T-helper 2 cell treated with Interferon-gamma antibody and Interleukin-4, amounts not matched to agents 5 μg/mL and 100 μg/mL, for 36 hours (primary cell): ENCODE measurements at regions not wholly inside any gene's neighbourhood (a gene's known extent, or its start where the extent isn't known, plus 50 kb on each side); places are given as distances from the start of the nearest gene placed in this dataset.
A peak's percentile ranks its signal among the peaks of the same experiment; 100 is the strongest.

ENCODE experiments used
- DNase-seq: peaks from one replicate; pipeline ENCODE4 v3.0.0; 2021; ENCODE audit warnings: low spot score
- H3K27ac Mint-ChIP-seq: one replicate; pipeline ENCODE4 v1.8.0; 2021; ENCODE audit warnings: mild to moderate bottlenecking, mixed read lengths
- H3K27me3 Mint-ChIP-seq: one replicate; pipeline ENCODE4 v1.8.0; 2021; ENCODE audit warnings: low read depth, mixed read lengths
- H3K36me3 Mint-ChIP-seq: one replicate; pipeline ENCODE4 v1.8.0; 2021; ENCODE audit warnings: low read depth, mixed read lengths
- H3K4me1 Mint-ChIP-seq: one replicate; pipeline ENCODE4 v1.8.0; 2021; ENCODE audit warnings: low read depth, mixed read lengths
- H3K4me3 Mint-ChIP-seq: one replicate; pipeline ENCODE4 v1.8.0; 2022; ENCODE audit warnings: mild to moderate bottlenecking, moderate library complexity, mixed read lengths
- H3K9me3 Mint-ChIP-seq: one replicate; pipeline ENCODE4 v1.8.0; 2021; ENCODE audit warnings: mixed read lengths

- Mint-ChIP-seq H3K4me1 (peaks cover 17% of the 10 kb centered on the region), H3K9me3 (no peaks in the 10 kb centered on the region), H3K4me3 (no peak overlapping the region), H3K27ac (no peak overlapping the region), H3K36me3 (no peaks in the 10 kb centered on the region), H3K27me3 (peaks cover 2% of the 10 kb centered on the region)
- no peak for DNase-seq
Measured at GRCh38 chr6:100259865-100260264, 204.9 kb downstream of the SIM1 start.

DNA sequence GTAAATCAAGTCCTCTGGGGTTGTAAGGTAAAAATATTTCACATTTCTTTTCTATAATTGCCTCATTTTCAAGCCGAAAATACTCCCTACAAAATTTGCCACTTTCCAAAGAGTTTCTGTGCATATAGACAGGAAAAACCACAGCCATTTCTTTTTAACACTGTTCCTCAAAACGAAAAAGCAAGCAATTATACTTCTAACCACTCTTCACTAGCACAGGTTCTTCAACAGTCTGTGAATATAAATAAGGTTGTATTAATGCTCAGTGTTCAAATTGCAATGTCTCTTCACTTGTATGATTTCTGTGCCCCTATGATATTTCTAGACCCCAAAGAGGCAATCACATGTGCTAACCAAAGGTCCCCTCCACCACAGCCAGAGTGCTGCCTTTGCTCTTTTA, 206.0 kb downstream of the SIM1 start:
- Mint-ChIP-seq H3K9me3 (no peaks in the 10 kb centered on the region), H3K4me3 (no peak overlapping the region), H3K27ac (no peak overlapping the region), H3K36me3 (no peaks in the 10 kb centered on the region), H3K27me3 (peaks cover 2% of the 10 kb centered on the region), H3K4me1 (peaks cover 17% of the 10 kb centered on the region)
- DNase-seq: no peak

- no peak for DNase-seq
Measured at GRCh38 chr6:100257793-100258395, 206.8 kb downstream of the SIM1 start.

DNA sequence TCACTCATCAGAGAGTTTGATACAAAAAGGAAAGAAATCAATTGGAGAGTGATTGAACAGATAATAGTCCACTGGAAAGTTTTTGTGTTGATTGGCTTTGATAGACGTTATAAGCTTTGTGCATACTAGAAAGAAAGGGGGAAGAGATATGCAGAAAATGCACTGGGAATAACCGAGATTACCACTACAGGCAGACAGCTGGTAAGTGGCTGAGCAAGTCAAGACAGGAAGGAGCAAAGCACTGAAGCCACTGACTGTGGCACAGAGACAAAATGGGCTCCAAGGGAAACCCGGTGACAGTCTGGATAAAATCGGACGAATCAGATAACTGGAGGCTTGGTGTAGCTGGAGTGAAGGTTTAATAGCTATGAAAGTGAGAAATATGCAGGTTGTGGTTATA, 209.0 kb downstream of the SIM1 start:
- H3K27ac Mint-ChIP-seq: no peak overlapping the region
- DNase-seq: no peak
- peaks cover 2% of the 10 kb centered on the region for H3K27me3 Mint-ChIP-seq
- no peaks in the 10 kb centered on the region for H3K9me3 Mint-ChIP-seq
- peaks cover 14% of the 10 kb centered on the region for H3K4me1 Mint-ChIP-seq
- no peaks in the 10 kb centered on the region for H3K36me3 Mint-ChIP-seq
- no peak overlapping the region for H3K4me3 Mint-ChIP-seq

More at GRCh38 chr6:100257793-100258395, 206.8 kb downstream of the SIM1 start:
- Mint-ChIP-seq H3K9me3 (no peaks in the 10 kb centered on the region), H3K4me1 (peaks cover 17% of the 10 kb centered on the region), H3K4me3 (peak overlapping the region; percentile 64), H3K27ac (peak overlapping the region; percentile 53), H3K36me3 (no peaks in the 10 kb centered on the region), H3K27me3 (peaks cover 2% of the 10 kb centered on the region)

DNA sequence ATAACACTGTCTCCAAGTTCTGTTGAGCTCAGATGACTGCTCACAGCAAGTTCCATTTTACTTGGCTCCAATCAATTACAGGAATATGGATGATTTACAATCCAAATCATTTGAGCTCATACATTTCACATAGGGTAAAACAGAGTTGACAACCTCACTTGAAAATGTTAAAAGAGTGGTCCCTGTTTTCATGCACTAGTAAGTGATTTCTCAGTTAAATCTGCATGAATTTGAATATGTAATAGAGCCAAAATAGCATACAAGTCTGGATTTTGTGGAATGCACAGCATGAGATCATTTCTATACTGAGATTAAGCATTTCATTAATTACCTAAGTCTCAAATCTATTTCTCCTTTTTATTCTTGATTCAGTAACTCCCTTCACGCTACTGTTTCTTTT, 217.6 kb downstream of the SIM1 start:
- Mint-ChIP-seq H3K27me3 (peaks cover 12% of the 10 kb centered on the region), H3K27ac (no peak overlapping the region), H3K4me3 (no peak overlapping the region), H3K4me1 (peaks cover 2% of the 10 kb centered on the region), H3K36me3 (no peaks in the 10 kb centered on the region), H3K9me3 (no peaks in the 10 kb centered on the region)
- no peak for DNase-seq

- no peaks in the 10 kb centered on the region for H3K9me3 Mint-ChIP-seq
- no peak for DNase-seq
- no peak overlapping the region for H3K4me3 Mint-ChIP-seq
- H3K27ac Mint-ChIP-seq: no peak overlapping the region
- peaks cover 2% of the 10 kb centered on the region for H3K4me1 Mint-ChIP-seq
- H3K27me3 Mint-ChIP-seq: peaks cover 15% of the 10 kb centered on the region
- no peaks in the 10 kb centered on the region for H3K36me3 Mint-ChIP-seq
Measured at GRCh38 chr6:100246206-100246605, 218.5 kb downstream of the SIM1 start.

DNA sequence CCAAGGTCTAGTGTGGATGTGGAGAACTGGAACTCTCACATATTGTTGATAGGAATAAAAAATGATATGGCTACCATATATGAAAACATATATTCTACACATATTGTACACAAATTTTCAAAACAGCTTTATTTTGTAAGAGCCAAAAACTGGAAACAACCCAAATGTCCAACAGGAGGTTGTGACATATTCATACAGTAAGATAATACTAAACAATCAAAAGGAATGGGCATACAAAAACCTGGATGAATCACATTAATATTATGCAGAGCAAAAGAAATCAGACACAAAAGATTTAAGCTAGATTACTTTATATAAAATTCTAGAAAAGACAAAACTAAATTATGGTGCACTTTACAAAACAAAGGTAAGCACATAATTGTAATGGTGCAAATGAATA, 223.9 kb downstream of the SIM1 start:
- H3K4me3 Mint-ChIP-seq: no peak overlapping the region
- no peak overlapping the region for H3K27ac Mint-ChIP-seq
- DNase-seq: no peak
- H3K27me3 Mint-ChIP-seq: peaks cover 35% of the 10 kb centered on the region
- H3K4me1 Mint-ChIP-seq: peaks cover 2% of the 10 kb centered on the region
- H3K9me3 Mint-ChIP-seq: no peaks in the 10 kb centered on the region
- H3K36me3 Mint-ChIP-seq: no peaks in the 10 kb centered on the region

DNA sequence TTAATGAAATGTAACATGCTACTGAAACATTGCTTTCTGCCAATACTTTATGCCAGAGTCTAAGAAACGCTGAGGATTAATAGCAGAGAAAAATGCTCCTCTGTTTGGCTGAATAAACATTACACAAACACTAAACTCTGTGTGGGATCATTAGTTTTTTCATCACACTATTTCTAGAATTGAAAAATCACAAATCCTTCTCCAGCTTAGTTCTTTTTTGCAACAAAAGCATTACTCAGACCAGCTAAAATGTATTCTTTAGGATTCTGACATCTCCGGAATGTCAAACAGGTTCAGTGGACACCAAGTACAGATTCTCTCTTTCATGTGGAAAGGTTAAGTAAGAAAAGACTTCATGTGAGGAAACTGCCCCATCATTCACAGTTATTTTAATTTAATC, 226.9 kb downstream of the SIM1 start:
- H3K4me3 Mint-ChIP-seq: no peak overlapping the region
- peaks cover 3% of the 10 kb centered on the region for H3K36me3 Mint-ChIP-seq
- no peak for DNase-seq
- no peaks in the 10 kb centered on the region for H3K9me3 Mint-ChIP-seq
- no peak overlapping the region for H3K27ac Mint-ChIP-seq
- H3K4me1 Mint-ChIP-seq: no peaks in the 10 kb centered on the region
- peaks cover 36% of the 10 kb centered on the region for H3K27me3 Mint-ChIP-seq

DNA sequence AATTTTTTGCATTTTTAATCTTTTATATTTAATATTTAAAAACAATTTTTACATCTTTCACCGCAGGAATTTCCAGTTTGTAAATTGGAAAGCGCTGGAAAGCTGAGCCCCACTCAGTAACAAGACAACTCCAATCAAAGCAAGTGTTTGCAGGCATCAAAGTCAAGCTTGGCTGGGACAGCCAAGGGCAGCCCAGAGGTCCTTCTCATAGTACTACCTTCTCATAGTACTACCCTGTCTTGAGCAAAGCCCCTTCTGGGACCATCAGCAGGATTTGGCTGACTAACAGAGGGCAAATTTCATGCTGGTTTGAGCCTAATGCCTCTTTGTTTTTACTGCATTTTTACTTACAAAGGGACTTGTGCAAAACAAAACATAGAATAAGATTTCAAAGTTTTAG, 228.3 kb downstream of the SIM1 start:
- Mint-ChIP-seq H3K4me1 (no peaks in the 10 kb centered on the region), H3K4me3 (no peak overlapping the region), H3K36me3 (peaks cover 3% of the 10 kb centered on the region), H3K27ac (no peak overlapping the region), H3K27me3 (peaks cover 33% of the 10 kb centered on the region), H3K9me3 (no peaks in the 10 kb centered on the region)
- no peak for DNase-seq

DNA sequence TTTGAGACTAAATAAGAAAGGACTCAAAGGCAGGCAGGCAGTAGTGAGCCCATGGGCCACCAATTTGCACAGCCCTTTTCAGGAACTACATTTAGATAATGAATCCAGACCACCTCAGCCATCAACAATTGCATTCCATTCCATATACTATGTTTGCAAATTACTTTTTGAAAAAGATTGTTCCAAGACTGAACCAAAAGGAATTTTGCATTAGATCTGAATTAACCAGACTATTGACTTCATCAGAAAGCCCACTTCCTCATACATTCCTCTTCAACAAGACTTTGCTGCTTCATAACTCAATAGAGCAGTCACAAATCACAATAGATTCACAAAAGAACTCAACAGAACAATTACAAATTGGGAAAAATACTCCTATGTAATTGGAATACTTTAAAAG, 229.1 kb downstream of the SIM1 start:
- no peak overlapping the region for H3K4me3 Mint-ChIP-seq

DNA sequence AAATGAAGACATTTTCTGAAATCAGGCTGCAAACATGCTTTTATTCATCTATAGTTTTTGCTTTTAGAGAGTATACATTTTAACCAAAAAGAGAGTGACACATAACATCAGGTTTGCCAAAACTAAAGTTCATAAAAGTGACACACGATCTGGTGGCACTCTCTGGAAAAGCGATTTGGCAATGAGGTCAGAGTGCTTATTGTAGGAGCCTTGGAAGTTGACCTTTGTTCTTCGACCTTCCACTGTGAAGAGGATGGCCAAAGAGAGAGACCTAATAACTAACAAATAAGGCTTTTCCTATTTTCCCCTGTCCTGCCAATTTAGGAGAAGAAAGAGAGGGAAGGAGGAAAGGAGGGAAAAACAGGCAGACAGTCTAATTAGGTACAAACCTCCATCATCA, 230.1 kb downstream of the SIM1 start:
- Mint-ChIP-seq H3K36me3 (peaks cover 3% of the 10 kb centered on the region), H3K27me3 (peaks cover 25% of the 10 kb centered on the region)

More for the DNA sequence above, 229.1 kb downstream of the SIM1 start:
- H3K27me3 Mint-ChIP-seq: peaks cover 30% of the 10 kb centered on the region
- peaks cover 4% of the 10 kb centered on the region for H3K4me1 Mint-ChIP-seq
- H3K27ac Mint-ChIP-seq: no peak overlapping the region
- H3K36me3 Mint-ChIP-seq: peaks cover 3% of the 10 kb centered on the region
- DNase-seq: no peak
- H3K9me3 Mint-ChIP-seq: no peaks in the 10 kb centered on the region

GRCh38 chr6:100232781-100233573, 231.7 kb downstream of the SIM1 start:
- H3K4me3 Mint-ChIP-seq: no peak overlapping the region
- H3K27me3 Mint-ChIP-seq: peaks cover 22% of the 10 kb centered on the region
- no peak overlapping the region for H3K27ac Mint-ChIP-seq
- H3K9me3 Mint-ChIP-seq: no peaks in the 10 kb centered on the region
- peaks cover 24% of the 10 kb centered on the region for H3K4me1 Mint-ChIP-seq
- peaks cover 3% of the 10 kb centered on the region for H3K36me3 Mint-ChIP-seq
- DNase-seq: no peak

More for the DNA sequence above, 230.1 kb downstream of the SIM1 start:
- H3K27ac Mint-ChIP-seq: no peak overlapping the region
- H3K9me3 Mint-ChIP-seq: no peaks in the 10 kb centered on the region
- H3K4me3 Mint-ChIP-seq: no peak overlapping the region
- H3K4me1 Mint-ChIP-seq: peaks cover 13% of the 10 kb centered on the region
- no peak for DNase-seq

GRCh38 chr6:100230953-100231316, 233.8 kb downstream of the SIM1 start:
- Mint-ChIP-seq H3K27me3 (peaks cover 14% of the 10 kb centered on the region), H3K4me1 (peaks cover 27% of the 10 kb centered on the region), H3K27ac (no peak overlapping the region), H3K9me3 (no peaks in the 10 kb centered on the region), H3K4me3 (no peak overlapping the region), H3K36me3 (peaks cover 3% of the 10 kb centered on the region)
- DNase-seq: peak; percentile 13

DNA sequence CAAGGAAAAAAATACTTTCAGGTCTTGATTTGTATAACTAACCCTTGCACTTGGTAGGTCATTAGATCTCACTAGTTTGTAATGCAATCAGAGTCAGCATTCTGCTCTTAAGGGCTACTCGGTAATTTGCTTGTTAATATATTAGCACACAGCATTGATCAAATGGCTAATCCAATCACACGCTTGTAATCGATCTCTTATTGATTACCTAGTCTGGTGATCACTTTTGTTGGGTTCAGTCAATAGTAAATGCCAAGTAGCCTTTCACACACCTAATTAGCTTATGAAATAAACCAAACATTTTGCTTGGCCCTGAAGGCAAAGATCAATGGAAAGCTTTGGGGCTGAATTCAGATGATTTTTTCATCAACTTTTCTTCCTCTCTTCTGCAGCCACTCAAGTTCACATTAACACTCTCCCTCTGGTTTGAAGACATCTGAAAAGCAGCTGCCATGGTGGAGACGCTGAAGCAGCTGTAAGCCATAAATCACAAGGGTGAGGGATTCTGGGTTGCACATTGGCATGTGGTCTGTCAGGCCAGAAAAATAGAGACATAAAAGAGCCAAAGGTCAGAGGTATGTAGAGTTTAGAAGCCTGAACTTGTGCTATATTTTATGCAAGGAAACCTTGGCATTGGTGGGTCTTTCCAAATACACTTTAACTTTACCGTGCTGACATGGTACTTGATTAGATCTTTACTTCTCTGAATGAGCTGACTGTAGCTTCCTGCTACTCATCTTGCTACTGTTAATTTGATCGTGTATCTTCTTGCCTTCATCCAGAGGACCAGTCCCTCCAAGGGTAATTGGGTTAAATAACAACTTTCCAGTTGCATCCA, 234.4 kb downstream of the SIM1 start:
- Mint-ChIP-seq H3K9me3 (no peaks in the 10 kb centered on the region), H3K36me3 (no peaks in the 10 kb centered on the region), H3K27ac (peak overlapping the region; percentile 46), H3K4me1 (peaks cover 27% of the 10 kb centered on the region), H3K27me3 (peaks cover 8% of the 10 kb centered on the region), H3K4me3 (peak overlapping the region; percentile 39)
- DNase-seq: peak; percentile 7
